ENCODE measurements at regions not wholly inside any gene's neighbourhood (a gene's known extent, or its start where the extent isn't known, plus 50 kb on each side); places are given as distances from the start of the nearest gene placed in this dataset.

DNA sequence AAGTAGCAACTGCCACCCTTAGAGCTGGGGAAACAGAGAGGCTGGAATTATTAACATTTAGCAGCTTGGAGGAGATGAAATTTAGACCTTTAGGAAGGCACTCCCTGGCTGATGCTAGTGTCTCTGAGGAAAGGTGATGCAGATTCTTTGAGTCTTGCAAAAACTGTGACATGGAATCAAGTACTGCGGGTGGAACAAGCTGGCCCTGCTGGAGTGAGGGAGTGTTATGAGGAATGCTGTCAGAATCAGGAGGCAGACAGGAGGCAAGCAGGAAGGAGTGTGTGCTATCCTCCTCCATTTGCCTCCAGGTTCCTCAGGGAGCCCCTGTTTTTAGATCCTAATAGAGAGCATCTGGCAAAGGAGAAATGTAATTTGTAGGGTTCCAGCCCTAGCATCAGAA lies 391.7 kb upstream of the PITX2 start:
- TF ChIP-seq CTCF (IDR thresholded peaks at IDR 0.05) (no peak), EZH2 (IDR thresholded peaks at IDR 0.05; ENCODE audit: borderline replicate concordance, insufficient read depth, low read depth, low read length, poor library complexity, severe bottlenecking) (no peak)

Data from B cell (primary cell).